H1 (cell line): ENCODE measurements at regions not wholly inside any gene's neighbourhood (a gene's known extent, or its start where the extent isn't known, plus 50 kb on each side); places are given as distances from the start of the nearest gene placed in this dataset.

Experiments
- CTCF ChIA-PET: fragments of 300-600 bp; sonication (Branson Sonifier 250); formaldehyde crosslinking; loops from one replicate; lab custom pipeline; 2021; ENCODE audit not compliant: partially characterized antibody; lab: Charles Lee
- POLR2A ChIA-PET: fragments of 300-600 bp; sonication (Branson Sonifier 250); formaldehyde crosslinking; loops from one replicate; lab custom pipeline; 2021; ENCODE audit warnings: inconsistent platforms; ENCODE audit not compliant: partially characterized antibody; lab: Charles Lee
- DNase-seq, 2 experiments: peaks; one replicate each; pipeline versions ENCODE4 v3.0.0 to v3.0.0-alpha.2; 2010 to 2022; ENCODE audit warnings: low spot score in 2 of 2, low read depth in 1 of 2, mixed read lengths in 1 of 2
- FAIRE-seq: peaks from 2 replicates; lab custom pipeline; 2011; peaks lifted over from hg19 to GRCh38; lab: Jason Lieb, UNC
- H2AFZ ChIP-seq: 2 replicates; pipeline ENCODE4 v1.8.1; 2012; ENCODE audit warnings: low read length, inconsistent platforms
- H2AK5ac ChIP-seq: 2 replicates; pipeline ENCODE4 v1.6.1; 2013; ENCODE audit warnings: low read depth, low read length
- H2BK120ac ChIP-seq: replicated peaks from 2 replicates; pipeline ENCODE3; 2013; ENCODE audit warnings: low read depth, low read length, inconsistent platforms
- H2BK12ac ChIP-seq: 2 replicates; pipeline ENCODE4 v1.6.1; 2013; ENCODE audit warnings: low read depth, low read length
- H2BK15ac ChIP-seq: 2 replicates; pipeline ENCODE4 v1.6.1; 2013; ENCODE audit warnings: low read length
- H2BK20ac ChIP-seq: 2 replicates; pipeline ENCODE4 v1.6.1; 2013; ENCODE audit warnings: low read length
- H2BK5ac ChIP-seq: 2 replicates; pipeline ENCODE4 v1.6.1; 2013; ENCODE audit warnings: low read depth, low read length
- H3K14ac ChIP-seq: 2 replicates; pipeline ENCODE4 v1.6.1; 2013; ENCODE audit warnings: inconsistent platforms; ENCODE audit not compliant: insufficient read length
- H3K18ac ChIP-seq: 2 replicates; pipeline ENCODE4 v1.6.1; 2013; ENCODE audit warnings: low read length; ENCODE audit errors: extremely low read depth
- H3K23ac ChIP-seq: 2 replicates; pipeline ENCODE4 v1.6.1; 2013; ENCODE audit warnings: inconsistent platforms; ENCODE audit not compliant: insufficient read length
- H3K23me2 ChIP-seq: 2 replicates; pipeline ENCODE4 v1.6.1; 2013; ENCODE audit warnings: low read depth, low read length
- H3K27ac ChIP-seq: 2 replicates; pipeline ENCODE4 v1.6.1; 2011; ENCODE audit warnings: low read depth, low read length, inconsistent platforms
- H3K27me3 ChIP-seq, 4 experiments: replicated peaks in 1 of 4; 1 replicate in 1 of 4; 2 replicates in 3 of 4; pipeline versions ENCODE4 v1.6.1 to v1.8.1; 2011 to 2013; ENCODE audit warnings: low read length in 3 of 4, mild to moderate bottlenecking in 3 of 4, inconsistent platforms in 2 of 4, mixed read lengths in 2 of 4, moderate library complexity in 1 of 4; ENCODE audit not compliant: control insufficient read depth in 3 of 4, insufficient read depth in 3 of 4; ENCODE audit errors: extremely low read depth in 1 of 4
- H3K36me3 ChIP-seq, 4 experiments: 2 replicates each; pipeline versions ENCODE4 v1.6.1 to v1.8.1; 2011 to 2013; ENCODE audit warnings: mild to moderate bottlenecking in 4 of 4, low read length in 3 of 4, moderate library complexity in 2 of 4, control low read depth in 1 of 4, inconsistent platforms in 1 of 4; ENCODE audit not compliant: insufficient read depth in 4 of 4, control insufficient read depth in 2 of 4
- H3K4ac ChIP-seq: replicated peaks from 2 replicates; pipeline ENCODE3; 2013; ENCODE audit warnings: low read length, low read depth, mixed read lengths, inconsistent platforms; ENCODE audit not compliant: insufficient read length
- H3K4me1 ChIP-seq, 4 experiments: replicated peaks in 1 of 4; 1 replicate in 1 of 4; 2 replicates in 3 of 4; pipeline versions ENCODE4 v1.6.1 to v1.8.1; 2011 to 2013; ENCODE audit warnings: low read length in 3 of 4, inconsistent platforms in 2 of 4, mixed read lengths in 1 of 4; ENCODE audit not compliant: insufficient read depth in 4 of 4, control insufficient read depth in 3 of 4
- H3K4me2 ChIP-seq, 2 experiments: 2 replicates each; pipeline versions ENCODE4 v1.6.1 to v1.8.1; 2011 to 2013; ENCODE audit warnings: low read depth in 2 of 2, low read length in 2 of 2, control low read depth in 1 of 2, inconsistent platforms in 1 of 2, mild to moderate bottlenecking in 1 of 2; ENCODE audit not compliant: insufficient read depth in 1 of 2
- H3K4me3 ChIP-seq, 4 experiments: fragments of 200-600, 300-600 bp in 1 of 4; sonication (generic), shearing (Covaris generic), sonication (Bioruptor Twin) in 1 of 4; 2 replicates each; pipeline versions ENCODE4 v1.5.1 to v1.8.1; 2011 to 2016; ENCODE audit warnings: low read length in 4 of 4, low read depth in 3 of 4, control low read depth in 2 of 4, inconsistent platforms in 2 of 4, mild to moderate bottlenecking in 2 of 4, mixed read lengths in 1 of 4, moderate library complexity in 1 of 4; ENCODE audit not compliant: insufficient read depth in 2 of 4; ENCODE audit errors: extremely low read depth in 1 of 4
- H3K56ac ChIP-seq: replicated peaks from 2 replicates; pipeline ENCODE3; 2013; ENCODE audit warnings: low read depth, mild to moderate bottlenecking, mixed read lengths, low read length, inconsistent platforms; ENCODE audit not compliant: insufficient read length
- H3K79me1 ChIP-seq: 2 replicates; pipeline ENCODE4 v1.6.1; 2013; ENCODE audit warnings: low read depth, low read length, control low read depth
- H3K79me2 ChIP-seq, 2 experiments: 2 replicates each; pipeline versions ENCODE4 v1.6.1 to v1.8.1; 2012 to 2013; ENCODE audit warnings: low read length in 2 of 2, mild to moderate bottlenecking in 2 of 2, inconsistent platforms in 1 of 2; ENCODE audit not compliant: insufficient read depth in 2 of 2, control insufficient read depth in 1 of 2
- H3K9ac ChIP-seq, 4 experiments: replicated peaks in 1 of 4; 1 replicate in 1 of 4; 2 replicates in 3 of 4; pipeline versions ENCODE4 v1.6.1 to v1.8.1; 2011 to 2013; ENCODE audit warnings: low read depth in 3 of 4, low read length in 3 of 4, control low read depth in 2 of 4, mild to moderate bottlenecking in 2 of 4, moderate library complexity in 2 of 4, inconsistent platforms in 1 of 4; ENCODE audit errors: extremely low read depth in 1 of 4
- H3K9me3 ChIP-seq, 2 experiments: 2 replicates each; pipeline versions ENCODE4 v1.6.1 to v1.8.1; 2012 to 2013; ENCODE audit warnings: mild to moderate bottlenecking in 2 of 2, moderate library complexity in 2 of 2, control low read depth in 1 of 2, inconsistent platforms in 1 of 2, low read depth in 1 of 2, low read length in 1 of 2, mixed read lengths in 1 of 2; ENCODE audit not compliant: insufficient read depth in 2 of 2
- H4K20me1 ChIP-seq, 2 experiments: replicated peaks in 1 of 2; 2 replicates each; pipeline versions ENCODE3 to v1.8.1; 2011 to 2013; ENCODE audit warnings: inconsistent platforms in 2 of 2, low read length in 2 of 2, mild to moderate bottlenecking in 1 of 2; ENCODE audit not compliant: insufficient read depth in 2 of 2, control insufficient read depth in 1 of 2
- H4K5ac ChIP-seq: 2 replicates; pipeline ENCODE4 v1.6.1; 2013; ENCODE audit warnings: low read length, low read depth, mixed read lengths, inconsistent platforms; ENCODE audit not compliant: insufficient read length
- H4K8ac ChIP-seq: 2 replicates; pipeline ENCODE4 v1.8.0; 2013; ENCODE audit warnings: mild to moderate bottlenecking, moderate library complexity, low read length, inconsistent platforms; ENCODE audit not compliant: insufficient read depth; ENCODE audit errors: extremely low read depth
- H4K91ac ChIP-seq: replicated peaks from 2 replicates; pipeline ENCODE3; 2013; ENCODE audit warnings: low read length, mixed read lengths, inconsistent platforms; ENCODE audit not compliant: insufficient read length
- ATF2 ChIP-seq: IDR thresholded peaks from 2 replicates; pipeline ENCODE4 v1.6.1; 2012; ENCODE audit warnings: low read length, inconsistent platforms
- BACH1 ChIP-seq: IDR thresholded peaks from 2 replicates; pipeline ENCODE4 v1.6.1; 2012; ENCODE audit warnings: low read length, improper control_type of control experiment
- BCL11A ChIP-seq, 2 experiments: IDR thresholded peaks; one replicate each; pipeline ENCODE4 v1.6.1; 2011; ENCODE audit warnings: low read depth in 2 of 2, low read length in 2 of 2, mild to moderate bottlenecking in 2 of 2
- GTF2F1 ChIP-seq: IDR thresholded peaks from 2 replicates; pipeline ENCODE4 v1.6.1; 2012; ENCODE audit warnings: low read depth, low read length, improper control_type of control experiment, borderline replicate concordance
- MAFK ChIP-seq: IDR thresholded peaks from 2 replicates; pipeline ENCODE4 v1.6.1; 2012; ENCODE audit warnings: low read depth, mild to moderate bottlenecking, improper control_type of control experiment, low read length
- NRF1 ChIP-seq: IDR thresholded peaks from 2 replicates; pipeline ENCODE4 v1.6.1; 2011; ENCODE audit warnings: mild to moderate bottlenecking, low read depth, low read length, improper control_type of control experiment
- PHF8 ChIP-seq: fragments of 200-600 bp; sonication (generic); conservative IDR thresholded peaks from 2 replicates; pipeline ENCODE4 v1.7.1; 2012; ENCODE audit warnings: low read depth, mild to moderate bottlenecking, inconsistent platforms, low read length, moderate library complexity
- POLR2A ChIP-seq, 2 experiments: IDR thresholded peaks; 1 replicate in 1 of 2; 2 replicates in 1 of 2; pipeline ENCODE4 v1.6.1; 2011; ENCODE audit warnings: low read depth in 2 of 2, low read length in 2 of 2, mild to moderate bottlenecking in 2 of 2; ENCODE audit errors: control extremely low read depth in 1 of 2
- RFX5 ChIP-seq: IDR thresholded peaks from 2 replicates; pipeline ENCODE4 v1.6.1; 2011; ENCODE audit warnings: low read depth, low read length, improper control_type of control experiment, borderline replicate concordance
- SAP30 ChIP-seq: fragments of 300-600 bp; sonication (generic); IDR thresholded peaks from 2 replicates; pipeline ENCODE4 v1.7.1; 2012; ENCODE audit warnings: low read length, moderate library complexity, mild to moderate bottlenecking, inconsistent platforms; ENCODE audit not compliant: insufficient read depth, insufficient replicate concordance
- SIRT6 ChIP-seq: IDR thresholded peaks from one replicate; pipeline ENCODE4 v1.7.1; 2012; ENCODE audit warnings: low read length, inconsistent platforms
- SIX5 ChIP-seq: IDR thresholded peaks from 2 replicates; pipeline ENCODE4 v1.6.1; 2011; ENCODE audit warnings: mild to moderate bottlenecking, low read depth, low read length
- SP4 ChIP-seq: IDR thresholded peaks from 2 replicates; pipeline ENCODE4 v1.6.1; 2012; ENCODE audit warnings: low read length, inconsistent platforms
- ZNF274 ChIP-seq: IDR thresholded peaks from 2 replicates; pipeline ENCODE4 v1.7.0; 2012; ENCODE audit warnings: low read length, borderline replicate concordance; ENCODE audit errors: extremely low read depth
- WGBS, 2 experiments: shearing (Covaris generic) in 1 of 2; methylation state at CpG; one replicate each; pipeline versions ENCODE4 v1.1.6 to v1.1.7; 2013 to 2015; ENCODE audit warnings: low lambda C conversion rate in 2 of 2, mixed read lengths in 2 of 2, inconsistent platforms in 1 of 2, low coverage in 1 of 2, missing lambda C conversion rate in 1 of 2; ENCODE audit not compliant: insufficient replicate concordance in 2 of 2, insufficient coverage in 1 of 2, insufficient read length in 1 of 2; ENCODE audit errors: extremely low coverage in 1 of 2, missing lambda C conversion rate in 1 of 2; 5-methylcytosine and 5-hydroxymethylcytosine counted together

- CTCF ChIA-PET, result interaction anchor here (1.0 to 2.6 kb wide), 6 partner anchors 10 to 183 kb away, joined by 3 to 10 read pairs (median 3); no protein-coding TSS in a partner anchor
- peaks cover 0 to 7% (median 2%) of the 10 kb centered on the region in 4 experiments; a peak in 1 of 7 replicates for H3K4me1 ChIP-seq
- TF ChIP-seq BCL11A (IDR thresholded peaks at IDR 0.05; ENCODE audit: low read depth in 2 of 2, low read length in 2 of 2) (no peak), SIX5 (no peak), BACH1 (no peak), ZNF274 (no peak), RFX5 (no peak), ATF2 (no peak), NRF1 (no peak), PHF8 (no peak), SP4 (no peak), MAFK (no peak), SIRT6 (no peak), SAP30 (no peak), POLR2A (IDR thresholded peaks at IDR 0.05; ENCODE audit: control extremely low read depth in 1 of 2, low read depth in 2 of 2, low read length in 2 of 2) (no peak), GTF2F1 (no peak)
These were observed 307.7 kb downstream of the BUD13 start for GRCh38 chr11:116465056-116465455.

More at GRCh38 chr11:116465056-116465455, 307.7 kb downstream of the BUD13 start:
- Histone ChIP-seq H4K20me1 (no peaks in the 10 kb centered on the region), H3K27me3 (no peaks in the 10 kb centered on the region), H3K18ac (no peak overlapping the region), H4K91ac (no peak overlapping the region), H2BK20ac (no peak overlapping the region), H3K27ac (no peak overlapping the region), H2AK5ac (no peak overlapping the region), H3K79me1 (no peaks in the 10 kb centered on the region), H4K8ac (no peak overlapping the region), H2BK120ac (no peak overlapping the region), H3K14ac (no peak overlapping the region), H4K5ac (no peak overlapping the region), H3K9me3 (peaks cover 0 to 4% of the 10 kb centered on the region in 2 experiments; a peak in 1 of 4 replicates), H3K4me2 (no peak overlapping the region), H2BK5ac (no peak overlapping the region), H3K4me3 (no peak overlapping the region), H3K23me2 (no peaks in the 10 kb centered on the region), H3K4ac (no peak overlapping the region), H3K79me2 (no peaks in the 10 kb centered on the region), H2BK15ac (no peak overlapping the region), H3K36me3 (no peaks in the 10 kb centered on the region), H3K56ac (no peak overlapping the region), H3K9ac (no peak overlapping the region), H2BK12ac (no peak overlapping the region), H2AFZ (no peak overlapping the region), H3K23ac (no peak overlapping the region)
- DNase-seq, result no peak
- 86% methylated on average over 4 of the region's 4 CpGs; no CpG with 5 or more reads in 1 of the 2 experiments for WGBS, 2 experiments
- POLR2A ChIA-PET, result no interaction called here
- no peak for FAIRE-seq
